ENCODE measurements at regions not wholly inside any gene's neighbourhood (a gene's known extent, or its start where the extent isn't known, plus 50 kb on each side); places are given as distances from the start of the nearest gene placed in this dataset.

GRCh38 chr20:58596244-58596643 lies 54.8 kb upstream of the STX16 start:
- Mint-ChIP-seq H3K4me3 (ENCODE audit: unreplicated experiment) (no peak overlapping the region), H3K27ac (ENCODE audit: unreplicated experiment) (no peak overlapping the region), H3K27me3 (ENCODE audit: unreplicated experiment) (no peaks in the 10 kb centered on the region), H3K4me1 (ENCODE audit: unreplicated experiment) (no peaks in the 10 kb centered on the region), H3K36me3 (ENCODE audit: low read depth, unreplicated experiment) (no peaks in the 10 kb centered on the region), H3K9me3 (ENCODE audit: unreplicated experiment) (no peaks in the 10 kb centered on the region)
- DNase-seq (ENCODE audit: low spot score) = no peak
- TF ChIP-seq CTCF (IDR thresholded peaks at IDR 0.05; ENCODE audit: unreplicated experiment) = no peak

GRCh38 chr20:58595167-58595566 lies 55.9 kb upstream of the STX16 start:
- no peaks in the 10 kb centered on the region for H3K4me1 Mint-ChIP-seq (ENCODE audit: unreplicated experiment)
- no peaks in the 10 kb centered on the region for H3K36me3 Mint-ChIP-seq (ENCODE audit: low read depth, unreplicated experiment)
- H3K27me3 Mint-ChIP-seq (ENCODE audit: unreplicated experiment) = no peaks in the 10 kb centered on the region
- no peak overlapping the region for H3K4me3 Mint-ChIP-seq (ENCODE audit: unreplicated experiment)
- no peak overlapping the region for H3K27ac Mint-ChIP-seq (ENCODE audit: unreplicated experiment)
- no peak for TF ChIP-seq CTCF (IDR thresholded peaks at IDR 0.05; ENCODE audit: unreplicated experiment)
- no peaks in the 10 kb centered on the region for H3K9me3 Mint-ChIP-seq (ENCODE audit: unreplicated experiment)
- no peak for DNase-seq (ENCODE audit: low spot score)

- Mint-ChIP-seq H3K4me3 (ENCODE audit: unreplicated experiment) (no peak overlapping the region), H3K36me3 (ENCODE audit: low read depth, unreplicated experiment) (no peaks in the 10 kb centered on the region), H3K27me3 (ENCODE audit: unreplicated experiment) (no peaks in the 10 kb centered on the region), H3K27ac (ENCODE audit: unreplicated experiment) (no peak overlapping the region), H3K4me1 (ENCODE audit: unreplicated experiment) (no peaks in the 10 kb centered on the region), H3K9me3 (ENCODE audit: unreplicated experiment) (no peaks in the 10 kb centered on the region)
- TF ChIP-seq CTCF (IDR thresholded peaks at IDR 0.05; ENCODE audit: unreplicated experiment) = no peak
- no peak for DNase-seq (ENCODE audit: low spot score)
Observed at GRCh38 chr20:58593880-58594638, 57.0 kb upstream of the STX16 start.

GRCh38 chr20:58592076-58592695 lies 58.9 kb upstream of the STX16 start:
- no peaks in the 10 kb centered on the region for H3K9me3 Mint-ChIP-seq (ENCODE audit: unreplicated experiment)
- no peak overlapping the region for H3K27ac Mint-ChIP-seq (ENCODE audit: unreplicated experiment)
- H3K4me1 Mint-ChIP-seq (ENCODE audit: unreplicated experiment) = no peaks in the 10 kb centered on the region
- no peaks in the 10 kb centered on the region for H3K27me3 Mint-ChIP-seq (ENCODE audit: unreplicated experiment)
- no peak overlapping the region for H3K4me3 Mint-ChIP-seq (ENCODE audit: unreplicated experiment)
- no peak for DNase-seq (ENCODE audit: low spot score)
- H3K36me3 Mint-ChIP-seq (ENCODE audit: low read depth, unreplicated experiment) = no peaks in the 10 kb centered on the region
- no peak for TF ChIP-seq CTCF (IDR thresholded peaks at IDR 0.05; ENCODE audit: unreplicated experiment)
